HG02885 (cell line): ENCODE measurements at regions not wholly inside any gene's neighbourhood (a gene's known extent, or its start where the extent isn't known, plus 50 kb on each side); places are given as distances from the start of the nearest gene placed in this dataset.

Source experiments
- ATAC-seq: cut with Tn5 transposase; IDR thresholded peaks from one replicate; pipeline ENCODE4 v1.9.1; 2021; ENCODE audit warnings: mild to moderate bottlenecking; ENCODE audit not compliant: unreplicated experiment, poor library complexity

DNA sequence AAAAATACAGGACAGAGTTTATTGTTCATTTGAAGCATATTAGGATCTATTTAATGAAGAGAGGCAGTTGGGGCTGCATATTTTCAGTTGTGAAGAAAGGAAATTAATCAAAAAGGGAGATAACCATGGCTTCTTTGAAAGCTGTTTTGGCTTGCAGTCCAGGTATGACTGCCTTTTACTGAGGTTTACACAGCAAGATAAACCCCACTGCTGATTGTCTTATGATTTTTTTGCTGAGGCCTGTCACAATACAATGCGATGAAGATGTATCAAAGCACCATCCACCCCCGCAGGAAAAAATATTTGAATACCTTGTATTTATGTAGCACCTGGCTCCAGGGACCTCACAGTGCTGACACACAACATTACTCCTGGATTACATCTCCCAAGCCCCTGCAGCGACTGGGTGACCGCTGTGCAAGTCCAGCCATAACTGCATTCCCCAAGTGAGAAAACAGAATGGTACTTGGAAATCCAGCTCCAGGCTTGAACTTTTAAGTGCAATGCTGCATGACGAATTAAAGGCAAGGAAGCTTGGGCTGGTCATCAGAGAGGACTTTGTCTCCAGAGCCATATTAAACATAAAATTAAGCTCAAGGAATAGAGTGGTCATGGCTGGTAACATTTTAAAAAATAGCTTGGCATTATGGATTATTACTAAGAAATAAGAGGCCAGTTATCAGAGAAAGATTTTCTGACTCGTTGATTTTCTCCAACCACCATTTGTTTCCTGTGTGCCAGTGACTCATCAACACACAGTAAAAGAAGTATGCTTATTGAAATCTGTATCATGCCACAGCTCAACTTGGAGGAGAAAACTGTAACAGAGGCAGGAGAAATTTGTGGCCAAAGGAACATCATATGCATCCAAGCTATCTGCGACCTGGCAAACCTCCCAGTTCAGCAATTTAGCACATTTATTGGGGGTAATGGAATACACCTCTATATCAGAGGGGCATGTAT is 374.2 kb downstream of the MAN2A1 start:
- ATAC-seq: no peak

DNA sequence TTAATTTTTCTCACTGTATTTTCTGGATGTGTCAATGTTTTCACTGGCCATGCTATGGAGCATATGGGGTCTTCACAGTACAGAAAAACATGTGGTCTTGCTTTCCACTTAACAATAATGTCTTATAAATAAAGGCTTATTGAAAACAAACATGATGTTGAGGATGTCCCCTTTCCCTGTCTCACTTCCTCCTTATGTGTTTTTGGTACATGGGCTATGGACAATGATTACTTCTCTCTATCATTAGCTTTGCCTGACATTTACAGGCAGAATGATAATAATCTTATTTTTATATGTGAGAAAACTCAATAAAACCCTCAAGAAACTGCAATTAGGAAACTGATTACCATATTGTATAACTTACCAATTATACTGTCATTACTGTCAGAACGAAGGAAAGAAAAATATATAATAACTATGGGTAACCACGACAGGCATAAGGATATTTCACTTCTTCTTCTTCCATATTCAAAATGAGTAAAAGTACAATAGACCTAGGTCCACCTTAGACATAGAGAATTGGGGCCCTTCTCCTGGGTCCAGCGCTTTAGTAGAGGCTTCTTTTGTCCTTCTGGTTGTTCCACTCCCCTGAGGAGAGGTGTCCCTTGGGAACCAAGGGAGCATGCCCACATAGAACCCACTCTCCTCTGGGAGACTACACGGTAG is 375.0 kb downstream of the MAN2A1 start:
- ATAC-seq: no peak

DNA sequence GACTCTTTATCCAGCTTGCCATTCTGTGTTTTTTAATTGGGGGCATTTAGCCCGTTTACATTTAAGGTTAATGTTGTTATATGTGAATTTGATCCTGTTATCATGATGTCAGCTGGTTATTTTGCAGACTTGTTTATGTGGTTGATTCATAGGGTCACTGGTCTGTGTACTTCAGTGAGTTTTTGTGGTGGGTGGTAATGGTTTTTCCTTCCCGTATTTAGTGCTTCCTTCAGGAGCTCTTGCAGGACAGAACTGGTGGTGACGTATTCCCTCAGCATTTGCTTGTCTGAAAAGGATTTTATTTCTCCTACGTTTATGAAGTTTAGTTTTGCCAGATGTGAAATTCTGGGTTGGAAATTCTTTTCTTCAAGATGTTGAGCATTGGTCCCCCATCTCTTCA is 381.1 kb downstream of the MAN2A1 start:
- ATAC-seq: no peak

DNA sequence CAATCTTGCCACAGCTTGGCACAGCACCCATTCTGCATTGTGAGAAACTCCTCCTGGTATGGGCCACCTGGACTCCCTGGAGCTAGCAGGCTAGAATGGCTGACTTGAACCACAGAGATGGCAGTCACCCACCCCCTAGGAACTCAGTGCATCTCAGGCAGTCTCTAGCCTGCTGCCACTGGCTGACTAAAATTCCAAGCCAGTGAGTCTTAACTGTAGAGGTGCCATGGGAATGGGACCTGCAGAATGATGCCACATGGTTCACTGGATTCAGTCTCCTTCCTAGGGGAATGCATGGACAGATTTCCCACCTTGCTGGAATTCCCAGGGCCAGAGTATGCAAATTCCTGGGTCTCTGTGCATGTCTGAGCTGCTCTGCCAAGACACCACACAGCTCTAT is 382.9 kb downstream of the MAN2A1 start:
- no peak for ATAC-seq

DNA sequence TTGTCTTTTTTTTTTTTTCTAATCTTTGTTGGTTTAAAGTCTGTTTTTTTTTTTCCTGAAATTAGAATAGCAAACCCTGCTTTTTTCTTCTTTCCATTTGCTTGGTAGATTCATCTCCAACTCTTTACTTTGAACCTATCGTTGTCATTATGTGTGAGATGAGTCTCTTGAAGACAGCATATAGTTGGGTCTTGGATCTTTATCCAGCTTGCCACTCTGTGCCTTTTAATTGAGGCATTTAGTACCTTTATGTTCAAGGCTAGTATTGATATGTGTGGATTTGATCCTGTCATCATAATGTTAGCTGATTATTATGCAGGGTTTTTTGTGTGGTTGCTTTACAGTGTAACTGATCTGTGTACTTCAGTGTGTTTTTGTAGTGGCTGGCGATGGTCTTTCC is 383.8 kb downstream of the MAN2A1 start:
- no peak for ATAC-seq

DNA sequence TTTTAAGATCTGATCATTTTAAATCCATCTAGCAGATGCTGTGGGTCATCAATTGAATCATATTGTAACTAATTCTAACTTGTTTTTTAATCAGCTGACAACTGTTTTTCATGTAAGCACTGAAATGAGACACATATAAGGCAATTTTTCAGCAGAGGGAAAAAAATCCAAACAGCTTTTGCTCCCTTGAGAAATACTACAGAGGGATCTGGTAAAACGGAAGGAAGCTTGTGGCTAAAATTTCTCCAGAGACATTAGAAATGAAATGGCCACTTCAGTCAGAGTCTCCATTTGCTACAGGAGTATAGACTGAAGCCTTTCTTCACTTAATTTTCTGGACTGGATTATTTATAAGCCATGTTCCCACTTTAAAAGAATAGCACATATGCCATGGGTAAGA is 385.9 kb downstream of the MAN2A1 start:
- ATAC-seq: no peak

DNA sequence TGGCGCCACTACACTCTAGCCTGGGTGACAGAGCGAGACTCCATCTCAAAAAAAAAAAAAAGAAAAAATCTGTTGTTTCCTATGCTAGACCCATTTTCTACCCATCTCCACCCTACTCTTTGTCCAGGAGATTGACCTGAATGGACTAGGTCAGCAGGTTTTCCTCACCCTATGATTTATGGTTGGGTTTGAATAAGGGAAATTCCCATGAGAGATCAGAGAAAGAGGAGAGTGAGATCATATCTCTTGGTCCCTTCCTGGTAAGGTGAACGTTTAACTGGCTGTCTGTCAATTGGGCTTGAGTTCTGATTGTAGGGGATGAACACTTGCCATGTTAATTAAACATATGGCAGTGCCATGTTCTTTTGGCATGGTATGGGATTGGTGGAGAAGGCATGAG is 387.4 kb downstream of the MAN2A1 start:
- no peak for ATAC-seq

DNA sequence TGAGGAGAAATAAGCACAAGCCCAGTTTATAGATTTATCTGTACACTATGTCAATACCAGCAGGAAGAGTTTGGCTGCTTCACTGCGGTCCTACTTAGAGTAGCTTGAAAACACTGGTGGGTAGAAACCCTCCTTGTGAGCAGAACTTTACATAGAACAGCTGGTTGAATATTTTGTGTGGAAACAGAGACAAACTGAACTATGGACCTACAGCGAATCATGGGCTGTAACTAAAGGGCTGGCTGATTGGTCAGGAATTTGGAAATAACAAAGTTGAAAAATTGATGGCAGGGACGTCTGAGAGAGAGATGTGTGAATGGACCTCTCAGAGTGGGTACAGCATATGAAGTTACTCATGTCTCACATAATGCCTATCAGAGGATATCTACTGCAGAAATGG is 392.5 kb downstream of the MAN2A1 start:
- no peak for ATAC-seq

DNA sequence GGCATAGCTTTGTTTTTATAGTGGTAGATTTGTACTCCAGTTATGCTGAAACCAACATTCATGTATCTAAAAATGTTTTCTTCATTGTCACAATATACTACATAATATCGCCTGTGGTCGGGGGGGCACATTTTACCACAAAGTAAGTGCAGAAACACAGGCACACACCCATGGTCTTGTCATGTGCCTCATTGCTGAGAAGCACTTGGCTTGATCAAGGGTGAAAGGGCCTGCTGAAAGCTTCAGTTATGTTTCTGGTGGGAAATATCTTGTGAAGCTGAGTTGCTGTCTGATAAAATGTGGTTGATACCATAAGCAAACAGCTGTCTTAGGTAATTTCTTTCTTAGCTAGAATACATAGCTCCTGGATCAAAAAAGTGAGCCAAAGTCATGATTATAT is 393.1 kb downstream of the MAN2A1 start:
- ATAC-seq: no peak

DNA sequence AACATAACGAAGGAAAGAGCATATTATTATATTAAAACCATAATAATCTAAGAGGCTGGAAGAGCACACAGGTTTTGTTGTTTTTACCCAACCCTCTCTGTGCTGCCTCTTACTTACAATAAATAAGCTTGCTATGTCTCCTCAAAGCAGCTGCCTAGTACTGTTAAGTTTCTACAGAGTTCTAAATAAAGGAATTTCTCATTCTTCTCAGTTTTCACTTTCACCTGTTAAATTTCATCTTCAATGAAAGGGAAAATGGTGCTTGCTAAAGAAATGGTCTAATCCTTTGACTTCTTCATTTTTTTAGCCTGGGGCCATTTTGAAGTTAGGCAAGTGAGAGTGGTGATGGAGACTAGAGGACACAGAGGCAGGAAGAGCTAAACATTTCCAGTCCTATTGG is 396.1 kb downstream of the MAN2A1 start:
- no peak for ATAC-seq

DNA sequence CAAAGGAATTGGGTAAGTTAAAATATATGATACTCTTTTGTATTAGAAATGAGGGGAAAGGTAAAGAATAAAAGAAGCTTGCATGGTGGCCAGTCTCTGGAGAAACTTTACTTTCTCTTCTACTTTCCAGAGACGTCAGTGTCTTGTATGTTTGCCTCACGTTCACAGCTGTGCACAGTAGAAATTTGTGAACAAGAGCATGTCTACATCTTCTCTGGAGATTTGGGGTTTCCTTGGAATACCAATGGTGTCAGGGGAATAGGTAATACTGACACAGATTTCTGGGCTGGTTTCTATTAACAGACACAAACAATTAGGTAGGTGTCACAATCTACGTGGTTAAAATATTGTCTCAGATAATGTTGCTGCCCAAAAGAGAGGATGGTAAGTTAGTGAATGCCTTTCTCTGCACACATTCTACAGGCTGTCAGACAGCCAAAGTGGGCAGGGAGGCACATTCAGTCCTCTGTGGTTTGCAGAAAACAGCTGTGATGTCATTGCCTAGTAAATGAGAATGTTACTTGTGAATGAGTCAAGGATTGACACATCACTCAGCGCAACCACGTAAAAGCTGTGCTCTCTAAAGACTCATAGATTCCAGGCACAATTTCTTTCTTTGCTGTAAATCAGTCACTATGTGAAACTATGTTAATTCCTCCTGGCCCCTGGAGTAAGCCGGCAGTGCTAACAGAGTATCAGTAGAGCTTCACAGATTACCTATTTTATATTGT is 397.1 kb downstream of the MAN2A1 start:
- ATAC-seq: no peak

DNA sequence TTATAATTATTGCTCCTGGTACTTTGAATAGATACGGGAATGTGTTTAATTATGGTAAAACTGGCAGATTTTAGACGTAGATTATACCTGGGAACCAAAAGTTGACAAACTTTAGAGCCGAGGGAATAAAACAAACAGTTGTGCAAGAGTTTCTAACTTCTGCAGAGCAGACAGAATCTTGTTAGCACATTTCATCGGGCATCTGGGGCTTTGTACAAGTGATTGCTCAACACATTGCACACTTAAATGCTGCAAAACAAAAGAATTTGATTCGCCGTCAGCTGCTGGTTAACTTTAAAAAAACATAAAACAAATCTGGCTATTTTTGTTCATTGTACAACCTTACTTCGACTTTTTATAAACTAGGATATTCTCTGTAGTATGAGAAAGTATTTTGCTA is 398.1 kb downstream of the MAN2A1 start:
- no peak for ATAC-seq

DNA sequence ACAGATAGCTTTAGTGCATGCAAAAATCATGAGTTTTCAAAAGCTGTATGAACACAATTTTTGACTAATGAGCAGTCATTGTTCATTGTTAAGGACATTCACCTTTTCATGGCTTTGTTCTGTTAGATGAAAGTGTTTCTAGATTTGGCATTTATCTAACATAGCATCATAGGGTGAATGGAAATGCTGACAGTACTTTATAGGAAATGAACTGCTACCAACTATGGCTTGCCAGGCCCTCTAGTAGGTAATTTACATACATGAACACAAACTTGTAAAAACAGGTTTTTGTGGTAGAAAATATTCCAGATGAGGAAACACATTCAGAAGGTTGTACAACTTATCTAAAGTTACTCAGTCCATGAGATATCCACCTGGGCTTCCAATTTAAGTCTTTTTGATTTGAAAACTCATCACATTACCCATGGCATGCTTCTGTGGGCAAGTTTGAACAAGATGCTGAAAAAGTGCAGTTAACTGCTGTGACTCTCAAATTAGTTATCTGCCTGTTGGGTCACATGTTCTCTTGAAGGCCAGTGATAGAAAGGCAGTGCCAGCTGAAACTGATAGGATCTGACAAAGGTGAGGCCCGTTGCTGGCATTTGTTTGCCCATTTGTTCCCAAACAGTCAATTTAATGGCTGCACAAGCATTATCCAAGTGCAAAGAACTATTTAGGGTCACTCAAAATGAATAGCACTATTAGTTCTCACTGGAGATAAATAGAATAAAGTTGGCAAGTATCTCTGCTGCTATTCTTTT is 399.1 kb downstream of the MAN2A1 start:
- ATAC-seq: no peak

DNA sequence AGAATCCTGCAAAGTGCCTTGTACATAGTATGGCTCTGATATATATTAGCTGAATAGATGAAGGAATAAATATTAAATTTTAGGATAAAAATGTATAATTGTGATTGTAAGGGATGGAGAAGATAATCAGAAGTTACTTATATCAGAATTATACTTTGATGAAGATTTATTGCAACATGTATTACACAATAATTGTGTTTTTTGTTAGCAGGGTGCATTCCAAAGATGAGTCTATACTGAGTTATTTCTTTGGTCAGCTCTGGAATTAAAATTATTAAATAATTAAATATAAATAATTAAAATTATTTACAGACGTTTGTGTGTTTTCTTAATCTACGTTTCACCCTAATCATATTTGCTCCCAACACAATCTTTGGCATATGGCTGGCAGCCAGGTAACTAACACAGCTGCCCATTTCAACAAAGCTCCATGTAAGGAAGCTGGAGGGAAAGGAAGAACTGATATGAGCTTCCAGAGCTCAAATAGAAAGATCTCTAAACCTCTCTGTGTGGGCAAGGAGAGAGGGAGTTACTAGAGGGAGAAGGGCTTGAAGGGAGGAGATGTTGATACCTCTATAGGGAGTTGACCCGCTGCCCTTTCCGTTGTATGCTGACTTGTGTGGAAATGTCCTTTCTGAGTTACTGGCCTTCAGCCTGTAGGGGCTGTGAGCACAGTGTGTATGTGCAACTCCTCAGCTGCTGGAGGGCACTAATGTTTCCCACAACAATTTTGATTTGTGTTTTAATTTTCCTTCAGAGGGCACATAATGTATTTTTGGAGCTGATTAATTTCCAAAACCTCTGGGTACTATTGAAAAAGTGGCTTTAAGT is 403.4 kb downstream of the MAN2A1 start:
- ATAC-seq: no peak

DNA sequence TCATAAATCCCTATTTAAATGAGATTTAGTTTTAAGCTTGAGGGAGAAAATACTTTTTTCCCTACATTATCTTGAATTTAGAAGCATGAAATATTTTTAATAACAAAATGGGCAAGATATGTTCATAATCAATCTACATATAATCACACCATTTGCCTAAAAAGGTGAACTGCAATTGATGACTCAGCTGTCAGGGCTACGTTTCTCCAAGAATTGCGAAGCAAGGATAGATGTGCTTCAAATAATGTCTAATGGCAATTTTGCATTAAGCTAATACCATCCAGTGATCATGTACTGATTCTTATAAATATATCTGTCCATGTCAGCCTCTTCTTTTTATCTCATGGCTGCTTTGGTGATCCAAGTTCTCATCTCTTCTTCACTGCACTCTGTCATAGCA is 404.4 kb downstream of the MAN2A1 start:
- no peak for ATAC-seq

DNA sequence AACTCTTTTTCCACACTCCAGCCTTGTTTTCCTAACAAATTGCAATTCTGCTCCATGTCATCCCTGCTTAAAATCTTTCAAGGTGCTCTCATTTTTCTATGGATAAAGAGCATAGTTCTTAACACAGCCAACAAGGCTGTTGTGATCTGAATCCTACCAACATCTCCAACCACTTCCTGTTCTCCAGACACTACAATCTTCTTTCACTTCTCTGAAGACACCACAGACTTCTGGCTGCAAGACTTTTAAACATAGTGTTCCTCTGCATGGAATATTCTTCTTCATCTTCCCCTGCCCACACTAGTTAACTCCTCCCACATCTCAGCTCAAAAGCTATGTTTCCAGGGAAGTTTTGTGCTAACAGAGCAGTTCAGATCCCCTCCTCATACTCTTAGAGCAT is 404.8 kb downstream of the MAN2A1 start:
- ATAC-seq: no peak

DNA sequence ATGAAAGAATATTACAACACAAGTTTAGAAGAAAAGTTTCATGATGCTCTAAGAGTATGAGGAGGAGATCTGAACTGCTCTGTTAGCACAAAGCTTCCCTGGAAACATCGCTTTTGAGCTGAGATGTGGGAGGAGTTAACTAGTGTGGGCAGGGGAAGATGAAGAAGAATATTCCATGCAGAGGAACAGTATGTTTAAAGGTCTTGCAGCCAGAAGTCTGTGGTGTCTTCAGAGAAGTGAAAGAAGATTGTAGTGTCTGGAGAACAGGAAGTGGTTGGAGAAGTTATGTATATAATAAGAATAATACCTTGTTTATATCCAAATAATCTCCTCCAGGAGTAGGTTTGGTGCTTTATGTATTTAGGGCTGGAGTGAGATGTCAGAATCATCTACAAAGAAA is 406.7 kb downstream of the MAN2A1 start:
- ATAC-seq: no peak

DNA sequence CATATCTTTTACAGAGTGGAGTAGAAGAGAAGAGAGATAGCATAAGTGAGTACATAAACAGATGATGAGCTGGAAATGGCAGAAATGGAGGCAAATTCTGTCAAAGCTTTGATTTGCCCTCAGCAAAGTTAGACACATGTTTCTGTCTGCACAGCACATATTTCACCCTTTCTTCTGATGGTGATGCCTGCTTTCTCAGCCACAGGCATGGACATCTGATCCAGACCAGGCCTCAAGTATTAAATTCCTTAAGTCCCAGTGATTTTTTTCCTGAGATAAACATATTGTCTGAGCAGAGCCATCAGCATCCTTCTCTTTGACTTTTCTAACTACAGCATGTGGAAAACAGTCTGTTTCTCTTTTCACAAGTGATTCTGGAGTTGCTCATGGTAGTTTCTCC is 409.8 kb downstream of the MAN2A1 start:
- no peak for ATAC-seq

DNA sequence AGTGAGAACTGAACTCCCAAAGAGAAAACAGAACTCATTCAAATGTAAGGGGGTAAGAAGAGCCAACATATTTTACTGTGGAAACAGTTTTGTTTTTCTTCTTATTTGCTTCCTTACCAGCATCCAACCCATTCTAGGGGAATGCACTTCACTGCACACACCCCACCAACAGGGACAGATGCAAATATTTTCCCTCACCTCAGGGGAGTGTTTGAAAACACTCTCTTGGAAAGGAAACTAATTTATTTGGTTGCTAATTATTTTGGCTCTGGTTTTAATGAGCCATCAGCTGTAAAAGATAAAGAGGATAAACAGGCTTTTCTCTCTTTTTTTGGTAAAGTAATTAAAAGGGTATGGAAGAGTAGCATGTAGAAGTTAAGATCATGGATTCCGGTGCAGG is 413.4 kb downstream of the MAN2A1 start:
- ATAC-seq: no peak
